ENCODE measurements at regions not wholly inside any gene's neighbourhood (a gene's known extent, or its start where the extent isn't known, plus 50 kb on each side); places are given as distances from the start of the nearest gene placed in this dataset.

- RAD21 ChIA-PET (ENCODE audit: low non-redundant PET in 1 of 2, low total read pairs in 2 of 2, uncharacterized antibody in 2 of 2, unreplicated experiment in 2 of 2): no interaction called here
- intact Hi-C loops (cut with micrococcal nuclease): no loop called here
- H3K27me3 ChIP-seq (ENCODE audit: insufficient read depth, low read length): peaks cover 36% of the 10 kb centered on the region
Measured at GRCh38 chr5:37918424-37918823, 78.6 kb upstream of the GDNF start.

More at GRCh38 chr5:37918424-37918823, 78.6 kb upstream of the GDNF start:
- Histone ChIP-seq H3K9me3 (ENCODE audit: control insufficient read depth in 1 of 2, insufficient read depth in 1 of 2, low read depth in 1 of 2, low read length in 2 of 2) (no peaks in the 10 kb centered on the region), H3K27ac (ENCODE audit: low read depth, low read length) (no peak overlapping the region), H3K36me3 (ENCODE audit: control insufficient read depth in 1 of 2, insufficient read depth in 2 of 2, low read length in 2 of 2) (no peaks in the 10 kb centered on the region), H3K9me2 (ENCODE audit: insufficient read depth) (no peaks in the 10 kb centered on the region), H3K9ac (ENCODE audit: low read length) (no peak overlapping the region), H3K79me2 (ENCODE audit: insufficient read depth, low read length) (no peaks in the 10 kb centered on the region), H2AFZ (ENCODE audit: low read depth, low read length, poor library complexity, severe bottlenecking) (no peak overlapping the region), H3K4me1 (ENCODE audit: control insufficient read depth in 1 of 2, insufficient read depth in 2 of 2, low read length in 2 of 2) (no peaks in the 10 kb centered on the region), H3K4me2 (ENCODE audit: low read length) (no peak overlapping the region), H4K20me1 (ENCODE audit: insufficient read depth) (no peaks in the 10 kb centered on the region), H3K4me3 (replicated peaks in 1 of 2; ENCODE audit: low read depth in 1 of 2, low read length in 2 of 2) (no peak overlapping the region)
- ChIA-PET CTCF (no interaction called here), POLR2A (no interaction called here)
- ATAC-seq (no peak), DNase-seq (ENCODE audit: low read depth, low spot score) (no peak)
- TF ChIP-seq POLR2A (IDR thresholded peaks at IDR 0.05; ENCODE audit: borderline replicate concordance, extremely low read depth, insufficient read depth, insufficient read length) (no peak), EZH2 (IDR thresholded peaks at IDR 0.05) (no peak), SRF (IDR thresholded peaks at IDR 0.05; ENCODE audit: low read depth) (no peak), SP1 (IDR thresholded peaks at IDR 0.05; ENCODE audit: low read depth) (no peak), ATF3 (IDR thresholded peaks at IDR 0.05) (no peak), YY1 (IDR thresholded peaks at IDR 0.05; ENCODE audit: extremely low read depth, insufficient replicate concordance, low read depth, low read length) (no peak), REST (IDR thresholded peaks at IDR 0.05; ENCODE audit: low read depth) (no peak), ZBTB33 (IDR thresholded peaks at IDR 0.05; ENCODE audit: extremely low read depth, insufficient replicate concordance, low read length) (no peak), CTCF (IDR thresholded peaks at IDR 0.05 in 2 of 3, conservative IDR thresholded peaks at IDR 0.05 in 1 of 3; ENCODE audit: borderline replicate concordance in 1 of 3, insufficient read depth in 1 of 3, low read depth in 2 of 3, low read length in 2 of 3) (no peak), ELF1 (IDR thresholded peaks at IDR 0.05; ENCODE audit: borderline replicate concordance, low read depth) (no peak), ZFX (IDR thresholded peaks at IDR 0.05) (no peak)
- BruUV-seq (replicated peaks): no TSS peak
